ENCODE measurements at regions not wholly inside any gene's neighbourhood (a gene's known extent, or its start where the extent isn't known, plus 50 kb on each side); places are given as distances from the start of the nearest gene placed in this dataset.

GRCh38 chr1:227429447-227430359 is 111.4 kb upstream of the CDC42BPA start:
- Mint-ChIP-seq H3K27me3 (ENCODE audit: unreplicated experiment) (no peaks in the 10 kb centered on the region), H3K4me3 (ENCODE audit: low read depth, unreplicated experiment) (peak overlapping the region; percentile 2), H3K36me3 (ENCODE audit: insufficient read depth, unreplicated experiment) (peaks cover 5% of the 10 kb centered on the region), H3K27ac (ENCODE audit: unreplicated experiment) (peak overlapping the region; percentile 56), H3K4me1 (ENCODE audit: low read depth, unreplicated experiment) (peaks cover 48% of the 10 kb centered on the region), H3K9me3 (ENCODE audit: low read depth, unreplicated experiment) (peaks cover 6% of the 10 kb centered on the region)
- no peak for DNase-seq
- intact Hi-C loops (cut with micrococcal nuclease; ENCODE audit: unreplicated experiment), result loop anchor here (1.0 to 10.0 kb wide), 4 partner anchors 31 to 425 kb away; no protein-coding TSS in a partner anchor
- TF ChIP-seq, protein P1, sequence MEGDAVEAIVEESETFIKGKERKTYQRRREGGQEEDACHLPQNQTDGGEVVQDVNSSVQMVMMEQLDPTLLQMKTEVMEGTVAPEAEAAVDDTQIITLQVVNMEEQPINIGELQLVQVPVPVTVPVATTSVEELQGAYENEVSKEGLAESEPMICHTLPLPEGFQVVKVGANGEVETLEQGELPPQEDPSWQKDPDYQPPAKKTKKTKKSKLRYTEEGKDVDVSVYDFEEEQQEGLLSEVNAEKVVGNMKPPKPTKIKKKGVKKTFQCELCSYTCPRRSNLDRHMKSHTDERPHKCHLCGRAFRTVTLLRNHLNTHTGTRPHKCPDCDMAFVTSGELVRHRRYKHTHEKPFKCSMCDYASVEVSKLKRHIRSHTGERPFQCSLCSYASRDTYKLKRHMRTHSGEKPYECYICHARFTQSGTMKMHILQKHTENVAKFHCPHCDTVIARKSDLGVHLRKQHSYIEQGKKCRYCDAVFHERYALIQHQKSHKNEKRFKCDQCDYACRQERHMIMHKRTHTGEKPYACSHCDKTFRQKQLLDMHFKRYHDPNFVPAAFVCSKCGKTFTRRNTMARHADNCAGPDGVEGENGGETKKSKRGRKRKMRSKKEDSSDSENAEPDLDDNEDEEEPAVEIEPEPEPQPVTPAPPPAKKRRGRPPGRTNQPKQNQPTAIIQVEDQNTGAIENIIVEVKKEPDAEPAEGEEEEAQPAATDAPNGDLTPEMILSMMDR (IDR thresholded peaks at IDR 0.05; ENCODE audit: unreplicated experiment), result no peak
- CTCF ChIA-PET, result interaction anchor here (1.1 to 1.2 kb wide), 2 partner anchors 73 to 163 kb away, joined by 3 to 4 read pairs; no protein-coding TSS in a partner anchor
- no TSS peak for BruUV-seq (replicated peaks)

DNA sequence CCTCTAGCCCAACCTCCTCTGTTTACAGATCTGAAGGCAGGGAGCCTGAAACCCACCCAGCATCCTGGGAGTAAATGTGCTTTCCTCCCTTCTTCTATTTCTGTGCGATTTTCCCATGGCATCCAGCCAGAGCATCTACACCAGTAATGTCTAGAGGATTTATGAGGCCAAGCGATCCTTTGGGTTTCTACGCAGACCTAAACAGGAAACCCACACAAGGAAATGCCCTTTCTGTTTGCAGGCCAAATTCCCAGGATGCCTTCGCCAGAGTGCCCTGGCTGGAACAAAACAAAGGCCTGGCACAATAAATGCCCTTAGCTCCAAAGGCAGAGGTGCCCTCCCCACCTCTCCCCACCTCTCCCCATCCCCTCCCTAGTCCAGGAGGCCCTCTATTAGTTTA is 110.5 kb upstream of the CDC42BPA start:
- no TSS peak for BruUV-seq (replicated peaks)
- CTCF ChIA-PET, result interaction anchor here (1.1 to 1.2 kb wide), 2 partner anchors 72 to 162 kb away, joined by 3 to 4 read pairs; no protein-coding TSS in a partner anchor
- peak overlapping the region; percentile 2 for H3K4me3 Mint-ChIP-seq (ENCODE audit: low read depth, unreplicated experiment)

GRCh38 chr1:227427411-227427810 is 109.1 kb upstream of the CDC42BPA start:
- intact Hi-C loops (cut with micrococcal nuclease; ENCODE audit: unreplicated experiment), result loop anchor here (5.0 kb wide), 1 partner anchor 70 kb away; no protein-coding TSS in a partner anchor
- H3K4me3 Mint-ChIP-seq (ENCODE audit: low read depth, unreplicated experiment), result no peak overlapping the region
- no peak for DNase-seq
- H3K9me3 Mint-ChIP-seq (ENCODE audit: low read depth, unreplicated experiment), result peaks cover 6% of the 10 kb centered on the region
- no TSS peak for BruUV-seq (replicated peaks)
- TF ChIP-seq, protein P1 (IDR thresholded peaks at IDR 0.05; ENCODE audit: unreplicated experiment), result no peak
- peaks cover 5% of the 10 kb centered on the region for H3K36me3 Mint-ChIP-seq (ENCODE audit: insufficient read depth, unreplicated experiment)
- no peak overlapping the region for H3K27ac Mint-ChIP-seq (ENCODE audit: unreplicated experiment)
- no peaks in the 10 kb centered on the region for H3K27me3 Mint-ChIP-seq (ENCODE audit: unreplicated experiment)
- peaks cover 57% of the 10 kb centered on the region for H3K4me1 Mint-ChIP-seq (ENCODE audit: low read depth, unreplicated experiment)
- CTCF ChIA-PET, result no interaction called here

More for the DNA sequence above, 110.5 kb upstream of the CDC42BPA start:
- Mint-ChIP-seq H3K36me3 (ENCODE audit: insufficient read depth, unreplicated experiment) (peaks cover 5% of the 10 kb centered on the region), H3K4me1 (ENCODE audit: low read depth, unreplicated experiment) (peaks cover 57% of the 10 kb centered on the region), H3K27ac (ENCODE audit: unreplicated experiment) (peak overlapping the region; percentile 56), H3K27me3 (ENCODE audit: unreplicated experiment) (no peaks in the 10 kb centered on the region), H3K9me3 (ENCODE audit: low read depth, unreplicated experiment) (peaks cover 6% of the 10 kb centered on the region)
- TF ChIP-seq, protein P1 (IDR thresholded peaks at IDR 0.05; ENCODE audit: unreplicated experiment), result no peak
- intact Hi-C loops (cut with micrococcal nuclease; ENCODE audit: unreplicated experiment), result loop anchor here (1.0 to 5.0 kb wide), 3 partner anchors 30 to 109 kb away; no protein-coding TSS in a partner anchor
- peak; percentile 83 for DNase-seq

DNA sequence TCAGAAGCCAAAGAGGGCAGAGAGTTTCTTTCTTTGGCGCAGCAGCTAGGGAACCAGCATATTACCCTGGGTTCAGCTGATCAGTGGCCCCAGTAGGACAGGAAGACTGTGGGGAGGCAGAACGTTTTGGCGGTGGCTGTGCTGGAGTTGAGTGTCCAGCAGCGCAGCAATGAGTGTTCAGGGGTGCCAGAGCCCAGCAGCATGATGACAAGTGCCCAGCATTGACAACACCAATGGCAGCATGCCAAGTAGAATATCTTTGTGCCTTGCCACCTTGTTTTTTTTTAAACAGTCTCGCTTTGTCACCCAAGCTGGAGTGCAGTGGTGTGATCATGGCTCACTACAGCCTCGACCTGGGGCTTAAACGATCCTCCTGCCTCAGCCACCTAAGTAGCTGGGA is 106.7 kb upstream of the CDC42BPA start:
- CTCF ChIA-PET, result no interaction called here
- no peak for DNase-seq
- Mint-ChIP-seq H3K27me3 (ENCODE audit: unreplicated experiment) (no peaks in the 10 kb centered on the region), H3K4me1 (ENCODE audit: low read depth, unreplicated experiment) (peaks cover 46% of the 10 kb centered on the region), H3K9me3 (ENCODE audit: low read depth, unreplicated experiment) (peaks cover 6% of the 10 kb centered on the region), H3K36me3 (ENCODE audit: insufficient read depth, unreplicated experiment) (no peaks in the 10 kb centered on the region), H3K4me3 (ENCODE audit: low read depth, unreplicated experiment) (no peak overlapping the region), H3K27ac (ENCODE audit: unreplicated experiment) (peak overlapping the region; percentile 65)
- TF ChIP-seq, protein P1 (IDR thresholded peaks at IDR 0.05; ENCODE audit: unreplicated experiment), result no peak
- intact Hi-C loops (cut with micrococcal nuclease; ENCODE audit: unreplicated experiment), result loop anchor here (5.0 kb wide), 1 partner anchor 68 kb away; no protein-coding TSS in a partner anchor
- BruUV-seq (replicated peaks), result no TSS peak
